Endothelial cell of umbilical vein (primary cell): ENCODE measurements at regions not wholly inside any gene's neighbourhood (a gene's known extent, or its start where the extent isn't known, plus 50 kb on each side); places are given as distances from the start of the nearest gene placed in this dataset.

Experiments
- BruUV-seq: library from RNA; stranded (reverse); fragments of 400-500 nt; replicated peaks from 2 replicates; lab custom pipeline; 2021; lab: Mats Ljungman, UMichigan
- CTCF ChIA-PET: fragments of 300-600, 350-600 bp; sonication (Branson Sonifier 250); formaldehyde crosslinking; loops from one replicate; lab custom pipeline; 2021; ENCODE audit warnings: antibody characterized with exemption, inconsistent platforms; lab: Charles Lee
- POLR2A ChIA-PET: fragments of 300-600, 350-600 bp; sonication (Branson Sonifier 250); formaldehyde crosslinking; loops from one replicate; lab custom pipeline; 2021; ENCODE audit warnings: antibody characterized with exemption, inconsistent platforms; lab: Charles Lee
- DNase-seq: peaks from one replicate; pipeline ENCODE4 v3.0.0-alpha.2; 2011; ENCODE audit warnings: low read depth, low spot score
- FAIRE-seq: peaks from 2 replicates; lab custom pipeline; 2011; peaks lifted over from hg19 to GRCh38; lab: Jason Lieb, UNC
- H2AFZ ChIP-seq: 2 replicates; pipeline ENCODE4 v1.6.0; 2012; ENCODE audit warnings: low read depth, low read length, control low read depth, inconsistent platforms
- H3K27ac ChIP-seq: 2 replicates; pipeline ENCODE4 v1.5.1; 2011; ENCODE audit warnings: low read depth, mild to moderate bottlenecking, control low read depth, low read length, moderate library complexity; ENCODE audit not compliant: insufficient read depth
- H3K27me3 ChIP-seq, 2 experiments: 2 replicates each; pipeline versions ENCODE4 v1.6.0 to v1.6.1; 2011; ENCODE audit warnings: low read length in 2 of 2, mixed read lengths in 1 of 2; ENCODE audit not compliant: control insufficient read depth in 2 of 2, insufficient read depth in 2 of 2
- H3K36me3 ChIP-seq, 2 experiments: 2 replicates in 1 of 2; 3 replicates in 1 of 2; pipeline ENCODE4 v1.5.1; 2011; ENCODE audit warnings: low read length in 2 of 2, mild to moderate bottlenecking in 1 of 2, moderate library complexity in 1 of 2; ENCODE audit not compliant: control insufficient read depth in 2 of 2, insufficient read depth in 2 of 2; ENCODE audit errors: extremely low read depth in 1 of 2
- H3K4me1 ChIP-seq: 3 replicates; pipeline ENCODE4 v1.5.1; 2011; ENCODE audit warnings: mild to moderate bottlenecking, low read length; ENCODE audit not compliant: control insufficient read depth, insufficient read depth; ENCODE audit errors: extremely low read depth
- H3K4me2 ChIP-seq: 2 replicates; pipeline ENCODE4 v1.6.1; 2011; ENCODE audit warnings: low read length, control low read depth, mixed read lengths; ENCODE audit not compliant: insufficient read depth
- H3K4me3 ChIP-seq, 3 experiments: fragments of 200-600 bp in 1 of 3; sonication (generic), shearing (Covaris generic) in 1 of 3; replicated peaks in 1 of 3; 2 replicates each; pipeline ENCODE4 v1.5.1; 2011 to 2016; ENCODE audit warnings: control low read depth in 3 of 3, low read length in 3 of 3, mild to moderate bottlenecking in 2 of 3, inconsistent platforms in 1 of 3, low read depth in 1 of 3, moderate library complexity in 1 of 3; ENCODE audit not compliant: insufficient read depth in 1 of 3
- H3K79me2 ChIP-seq: 2 replicates; pipeline ENCODE4 v1.6.0; 2012; ENCODE audit warnings: low read length, inconsistent platforms; ENCODE audit not compliant: control insufficient read depth, insufficient read depth
- H3K9ac ChIP-seq: replicated peaks from 2 replicates; pipeline ENCODE3; 2011; ENCODE audit warnings: low read length, control low read depth; ENCODE audit not compliant: insufficient read depth; ENCODE audit errors: extremely low read depth
- H3K9me1 ChIP-seq: replicated peaks from 3 replicates; pipeline ENCODE4 v1.6.0; 2011; ENCODE audit warnings: mild to moderate bottlenecking, low read length; ENCODE audit not compliant: control insufficient read depth, insufficient read depth; ENCODE audit errors: extremely low read depth
- H3K9me3 ChIP-seq: replicated peaks from 2 replicates; pipeline ENCODE4 v1.5.1; 2012; ENCODE audit warnings: low read length, inconsistent platforms; ENCODE audit not compliant: control insufficient read depth, insufficient read depth
- H4K20me1 ChIP-seq: replicated peaks from 2 replicates; pipeline ENCODE3; 2011; ENCODE audit warnings: mild to moderate bottlenecking, low read length; ENCODE audit not compliant: control insufficient read depth, insufficient read depth; ENCODE audit errors: extremely low read depth
- EZH2 ChIP-seq: IDR thresholded peaks from 2 replicates; pipeline ENCODE4 v1.6.1; 2012; ENCODE audit warnings: borderline replicate concordance, low read depth, mild to moderate bottlenecking, moderate library complexity, low read length, inconsistent platforms; ENCODE audit not compliant: severe bottlenecking
- FOS ChIP-seq: IDR thresholded peaks from 2 replicates; pipeline ENCODE4 v1.6.1; 2011; ENCODE audit warnings: mild to moderate bottlenecking, low read length, moderate library complexity, borderline replicate concordance; ENCODE audit not compliant: insufficient read depth
- GATA2 ChIP-seq: IDR thresholded peaks from 2 replicates; pipeline ENCODE4 v1.7.0; 2011; ENCODE audit warnings: low read depth, mild to moderate bottlenecking, moderate library complexity, mixed read lengths, low read length; ENCODE audit not compliant: insufficient read length, insufficient read depth
- JUN ChIP-seq: IDR thresholded peaks from 2 replicates; pipeline ENCODE4 v1.6.1; 2011; ENCODE audit warnings: borderline replicate concordance, low read depth; ENCODE audit not compliant: insufficient read length, insufficient read depth
- MYC ChIP-seq: IDR thresholded peaks from one replicate; pipeline ENCODE4 v1.6.1; 2011; ENCODE audit warnings: mild to moderate bottlenecking, low read depth, low read length
- POLR2A ChIP-seq: IDR thresholded peaks from 2 replicates; pipeline ENCODE4 v1.6.1; 2012; ENCODE audit warnings: low read depth, mild to moderate bottlenecking, control low read depth, low read length
- POLR2AphosphoS5 ChIP-seq: IDR thresholded peaks from 2 replicates; pipeline ENCODE4 v1.6.1; 2012; ENCODE audit warnings: low read depth, mild to moderate bottlenecking, control low read depth, low read length, moderate library complexity; ENCODE audit not compliant: insufficient read depth
- dilution Hi-C: fragments of 300-500 bp; cut with MboI; formaldehyde crosslinking; loops from one replicate; pipeline ENCODE4 v1.15.0; 2019; ENCODE audit warnings: low sequenced_read_pairs; ENCODE audit not compliant: extremely low pct_ligation_motif_present
- intact Hi-C: fragments of 100-400 bp; cut with micrococcal nuclease; formaldehyde crosslinking; loops from one replicate; pipeline ENCODE4 v1.10.0; 2022
- TF ChIP-seq, protein P1 (sequence below): IDR thresholded peaks from 2 replicates; pipeline ENCODE4 v1.6.1; 2011; ENCODE audit not compliant: insufficient read depth, insufficient read length
- TF ChIP-seq, protein P2 (sequence below), 2 donors: IDR thresholded peaks; 1 replicate in 1 of 2; 2 replicates in 1 of 2; pipeline ENCODE4 v1.5.1; 2011; ENCODE audit warnings: low read length in 2 of 2, mild to moderate bottlenecking in 2 of 2, moderate library complexity in 2 of 2, control low read depth in 1 of 2, inconsistent platforms in 1 of 2, low read depth in 1 of 2; ENCODE audit not compliant: insufficient read depth in 1 of 2; ENCODE audit errors: extremely low read depth in 1 of 2

DNA sequence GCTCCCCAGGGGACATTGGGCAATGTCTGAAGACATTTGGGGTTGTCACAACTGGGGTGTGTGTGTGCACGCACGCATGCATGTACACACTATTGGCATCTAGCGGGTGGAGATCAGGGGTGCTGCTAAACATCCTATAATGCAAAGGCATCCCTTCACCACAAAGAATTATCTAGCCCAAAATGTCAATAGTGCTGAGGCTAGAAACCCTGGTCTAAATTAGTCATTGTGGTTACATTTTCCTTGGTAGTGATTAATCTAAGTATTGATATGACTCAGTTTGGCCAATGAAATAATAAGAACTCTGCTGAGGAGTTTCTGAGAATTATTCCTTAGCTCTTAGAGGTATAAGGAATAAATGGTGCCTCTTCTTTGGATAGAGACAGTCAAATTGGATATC is 200.2 kb downstream of the CLCN4 start:
- no peak for FAIRE-seq
- Histone ChIP-seq H3K36me3 (no peaks in the 10 kb centered on the region), H3K27ac (no peak overlapping the region), H3K4me1 (no peaks in the 10 kb centered on the region), H3K4me2 (no peak overlapping the region), H4K20me1 (no peaks in the 10 kb centered on the region), H3K9me1 (no peaks in the 10 kb centered on the region), H3K9ac (no peak overlapping the region), H3K79me2 (no peaks in the 10 kb centered on the region), H3K9me3 (no peaks in the 10 kb centered on the region), H3K4me3 (no peak overlapping the region), H2AFZ (no peak overlapping the region), H3K27me3 (no peaks in the 10 kb centered on the region)
- DNase-seq: no peak
- intact Hi-C loops: no loop called here
- ChIA-PET CTCF (no interaction called here), POLR2A (no interaction called here)
- no TSS peak for BruUV-seq
- TF ChIP-seq POLR2A (no peak), MYC (no peak), EZH2 (no peak), GATA2 (no peak), FOS (no peak), JUN (no peak), POLR2AphosphoS5 (no peak)
- TF ChIP-seq, protein P1, sequence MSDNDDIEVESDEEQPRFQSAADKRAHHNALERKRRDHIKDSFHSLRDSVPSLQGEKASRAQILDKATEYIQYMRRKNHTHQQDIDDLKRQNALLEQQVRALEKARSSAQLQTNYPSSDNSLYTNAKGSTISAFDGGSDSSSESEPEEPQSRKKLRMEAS: no peak
- TF ChIP-seq, protein P2, sequence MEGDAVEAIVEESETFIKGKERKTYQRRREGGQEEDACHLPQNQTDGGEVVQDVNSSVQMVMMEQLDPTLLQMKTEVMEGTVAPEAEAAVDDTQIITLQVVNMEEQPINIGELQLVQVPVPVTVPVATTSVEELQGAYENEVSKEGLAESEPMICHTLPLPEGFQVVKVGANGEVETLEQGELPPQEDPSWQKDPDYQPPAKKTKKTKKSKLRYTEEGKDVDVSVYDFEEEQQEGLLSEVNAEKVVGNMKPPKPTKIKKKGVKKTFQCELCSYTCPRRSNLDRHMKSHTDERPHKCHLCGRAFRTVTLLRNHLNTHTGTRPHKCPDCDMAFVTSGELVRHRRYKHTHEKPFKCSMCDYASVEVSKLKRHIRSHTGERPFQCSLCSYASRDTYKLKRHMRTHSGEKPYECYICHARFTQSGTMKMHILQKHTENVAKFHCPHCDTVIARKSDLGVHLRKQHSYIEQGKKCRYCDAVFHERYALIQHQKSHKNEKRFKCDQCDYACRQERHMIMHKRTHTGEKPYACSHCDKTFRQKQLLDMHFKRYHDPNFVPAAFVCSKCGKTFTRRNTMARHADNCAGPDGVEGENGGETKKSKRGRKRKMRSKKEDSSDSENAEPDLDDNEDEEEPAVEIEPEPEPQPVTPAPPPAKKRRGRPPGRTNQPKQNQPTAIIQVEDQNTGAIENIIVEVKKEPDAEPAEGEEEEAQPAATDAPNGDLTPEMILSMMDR (IDR thresholded peaks at IDR 0.05; ENCODE audit: extremely low read depth in 1 of 2, insufficient read depth in 1 of 2, low read depth in 1 of 2, low read length in 2 of 2): no peak
- dilution Hi-C loops: no loop called here
